ENCODE measurements at regions not wholly inside any gene's neighbourhood (a gene's known extent, or its start where the extent isn't known, plus 50 kb on each side); places are given as distances from the start of the nearest gene placed in this dataset. TPM values are rescaled to one million over a fixed set of nuclear protein-coding genes. Genes with fewer than 3 reads are reported as not detected.

Small RNAs in the stretch of these regions (small RNA-seq; reads per million reads assigned to genes)
- not detected for gene AC090502.2
- gene RF00096 = not detected
- gene RNU6-1012P = not detected

All from occipital lobe (tissue), 1 donor.